Sigmoid colon (tissue), 6 donors: ENCODE measurements at regions not wholly inside any gene's neighbourhood (a gene's known extent, or its start where the extent isn't known, plus 50 kb on each side); places are given as distances from the start of the nearest gene placed in this dataset.

Source experiments
- DNase-seq: peaks from one replicate; pipeline ENCODE4 v3.0.0-alpha.2; 2019
- H3K27ac ChIP-seq, 4 donors: fragments of 200-600 bp; sonication (generic); one replicate each; pipeline ENCODE4 v1.5.1; 2016 to 2019; ENCODE audit warnings: mild to moderate bottlenecking in 1 of 4
- H3K27me3 ChIP-seq, 3 donors: fragments of 200-600 bp; sonication (generic); one replicate each; pipeline ENCODE4 v1.5.1; 2019; ENCODE audit warnings: mild to moderate bottlenecking in 1 of 3
- H3K36me3 ChIP-seq, 4 donors: fragments of 200-600 bp; sonication (generic); one replicate each; pipeline ENCODE4 v1.5.1; 2016 to 2019
- H3K4me1 ChIP-seq, 4 donors: fragments of 200-600 bp; sonication (generic); one replicate each; pipeline ENCODE4 v1.5.1; 2017 to 2019
- H3K4me3 ChIP-seq, 4 donors: fragments of 200-600 bp; sonication (generic); one replicate each; pipeline ENCODE4 v1.5.1; 2017 to 2019; ENCODE audit warnings: mild to moderate bottlenecking in 2 of 4, moderate library complexity in 1 of 4
- H3K9me3 ChIP-seq, 4 donors: fragments of 200-600 bp in 3 of 4; sonication (generic) in 3 of 4; one replicate each; pipeline versions ENCODE4 v1.5.1 to v1.6.1; 2013 to 2019
- EP300 ChIP-seq, 4 donors: sonication (generic); formaldehyde crosslinking; IDR thresholded peaks; one replicate each; pipeline ENCODE4 v1.6.1; 2017; ENCODE audit warnings: antibody characterized with exemption in 4 of 4
- POLR2A ChIP-seq, 2 donors: fragments of 450-650 bp; IDR thresholded peaks; one replicate each; pipeline ENCODE4 v1.6.1; 2016; ENCODE audit warnings: antibody characterized with exemption in 2 of 2, mild to moderate bottlenecking in 2 of 2, moderate library complexity in 2 of 2
- POLR2AphosphoS5 ChIP-seq, 4 donors: sonication (generic); formaldehyde crosslinking; IDR thresholded peaks; one replicate each; pipeline ENCODE4 v1.6.1; 2017; ENCODE audit warnings: antibody characterized with exemption in 4 of 4
- WGBS, 2 donors: extraction: QIAGEN DNeasy Blood & Tissue Kit; methylation state at CpG; one replicate each; pipeline ENCODE4 v1.1.7; 2013; 5-methylcytosine and 5-hydroxymethylcytosine counted together
- intact Hi-C: fragments of 100-400 bp; cut with DNase I; formaldehyde crosslinking; loops from one replicate; pipeline ENCODE4 v1.15.1; 2023
- TF ChIP-seq, protein P1 (sequence below), 4 experiments: fragments of 450-650 bp in 3 of 4; fragments of 200-600 bp in 1 of 4; IDR thresholded peaks; one replicate each; pipeline ENCODE4 v1.5.1; 2016 to 2019; ENCODE audit warnings: antibody characterized with exemption in 4 of 4, mild to moderate bottlenecking in 3 of 4, moderate library complexity in 2 of 4
- donor health status: healthy with polysubstance abuse.
- donor health status: healthy.

DNA sequence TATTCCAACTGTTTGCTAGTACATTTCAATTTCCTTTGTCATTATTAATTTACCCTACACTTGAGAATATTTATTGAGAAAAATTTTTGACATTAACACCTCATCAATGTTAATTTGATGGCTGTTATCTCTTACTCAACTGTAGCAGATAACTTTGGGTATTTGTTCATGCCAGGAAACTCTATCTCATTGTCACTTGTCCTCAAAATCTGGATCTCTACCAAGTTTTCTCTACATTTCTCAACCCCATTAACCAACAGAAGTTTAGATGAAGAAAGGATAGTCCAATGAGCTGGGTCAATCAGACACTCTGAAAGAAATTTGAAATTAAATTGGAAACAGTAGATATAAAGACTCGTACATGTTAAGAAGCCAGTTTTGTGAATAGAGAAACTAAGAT is 395.3 kb downstream of the TUSC1 start:
- 90 to 92% methylated on average over 1 of the region's 1 CpG for WGBS, 2 donors
- intact Hi-C loops, result no loop called here

DNA sequence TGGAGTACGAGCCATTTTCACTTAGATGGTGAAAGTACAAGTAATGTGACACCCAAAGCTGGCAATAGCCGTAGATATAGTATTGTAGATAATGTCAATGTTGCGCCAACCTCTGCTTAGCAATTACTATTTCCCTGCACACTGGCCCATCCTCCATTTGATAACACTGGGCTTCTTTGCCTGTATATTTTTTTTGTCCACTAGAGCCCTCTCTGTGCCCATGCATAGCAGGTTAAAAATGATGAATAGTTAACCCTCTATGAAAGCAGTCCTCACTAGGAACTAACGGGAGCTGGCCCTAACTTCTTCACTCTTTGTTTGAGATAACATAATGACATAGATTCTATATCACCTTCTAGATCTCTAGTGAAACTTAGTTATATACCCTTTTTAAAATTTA is 416.8 kb downstream of the TUSC1 start:
- H3K4me3 ChIP-seq, result no peak overlapping the region
- H3K36me3 ChIP-seq, result no peaks in the 10 kb centered on the region
- intact Hi-C loops, result no loop called here
- no peak overlapping the region for H3K27ac ChIP-seq
- H3K9me3 ChIP-seq, result no peaks in the 10 kb centered on the region
- no peak for TF ChIP-seq EP300 (IDR thresholded peaks at IDR 0.05)
- TF ChIP-seq, protein P1, sequence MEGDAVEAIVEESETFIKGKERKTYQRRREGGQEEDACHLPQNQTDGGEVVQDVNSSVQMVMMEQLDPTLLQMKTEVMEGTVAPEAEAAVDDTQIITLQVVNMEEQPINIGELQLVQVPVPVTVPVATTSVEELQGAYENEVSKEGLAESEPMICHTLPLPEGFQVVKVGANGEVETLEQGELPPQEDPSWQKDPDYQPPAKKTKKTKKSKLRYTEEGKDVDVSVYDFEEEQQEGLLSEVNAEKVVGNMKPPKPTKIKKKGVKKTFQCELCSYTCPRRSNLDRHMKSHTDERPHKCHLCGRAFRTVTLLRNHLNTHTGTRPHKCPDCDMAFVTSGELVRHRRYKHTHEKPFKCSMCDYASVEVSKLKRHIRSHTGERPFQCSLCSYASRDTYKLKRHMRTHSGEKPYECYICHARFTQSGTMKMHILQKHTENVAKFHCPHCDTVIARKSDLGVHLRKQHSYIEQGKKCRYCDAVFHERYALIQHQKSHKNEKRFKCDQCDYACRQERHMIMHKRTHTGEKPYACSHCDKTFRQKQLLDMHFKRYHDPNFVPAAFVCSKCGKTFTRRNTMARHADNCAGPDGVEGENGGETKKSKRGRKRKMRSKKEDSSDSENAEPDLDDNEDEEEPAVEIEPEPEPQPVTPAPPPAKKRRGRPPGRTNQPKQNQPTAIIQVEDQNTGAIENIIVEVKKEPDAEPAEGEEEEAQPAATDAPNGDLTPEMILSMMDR (IDR thresholded peaks at IDR 0.05), result no peak
- TF ChIP-seq POLR2A (IDR thresholded peaks at IDR 0.05), result no peak
- TF ChIP-seq POLR2AphosphoS5 (IDR thresholded peaks at IDR 0.05), result no peak
- H3K4me1 ChIP-seq, result no peaks in the 10 kb centered on the region
- DNase-seq, result no peak
- no peaks in the 10 kb centered on the region for H3K27me3 ChIP-seq
- 88 to 91% methylated on average over 4 of the region's 4 CpGs for WGBS, 2 donors

More for the DNA sequence above, 395.3 kb downstream of the TUSC1 start:
- H3K36me3 ChIP-seq, result no peaks in the 10 kb centered on the region
- H3K4me3 ChIP-seq, result no peak overlapping the region
- no peaks in the 10 kb centered on the region for H3K4me1 ChIP-seq
- DNase-seq, result no peak
- no peaks in the 10 kb centered on the region for H3K27me3 ChIP-seq
- no peak for TF ChIP-seq POLR2AphosphoS5 (IDR thresholded peaks at IDR 0.05)
- TF ChIP-seq EP300 (IDR thresholded peaks at IDR 0.05), result no peak
- TF ChIP-seq POLR2A (IDR thresholded peaks at IDR 0.05), result no peak
- TF ChIP-seq, protein P1 (IDR thresholded peaks at IDR 0.05), result no peak
- no peak overlapping the region for H3K27ac ChIP-seq
- no peaks in the 10 kb centered on the region for H3K9me3 ChIP-seq

DNA sequence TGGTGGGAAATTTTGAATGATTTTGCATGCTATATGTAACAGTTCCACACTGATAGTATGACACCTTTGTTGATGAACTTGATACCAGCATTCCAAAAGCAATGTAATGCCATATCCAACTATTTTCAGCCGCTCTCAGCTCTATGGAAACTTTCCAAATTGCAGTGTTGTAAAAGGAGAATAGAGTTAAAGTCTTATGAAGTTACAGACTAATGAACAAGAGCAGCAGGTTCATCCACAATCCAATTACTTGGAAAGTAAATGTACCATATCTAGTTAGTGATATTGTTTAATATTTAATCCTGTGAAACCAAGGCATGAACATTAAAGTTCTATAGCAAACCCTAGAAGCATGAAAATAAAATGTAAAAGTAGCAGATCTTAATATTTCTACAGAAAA is 418.2 kb downstream of the TUSC1 start:
- Histone ChIP-seq H3K27ac (no peak overlapping the region), H3K4me1 (no peaks in the 10 kb centered on the region), H3K4me3 (no peak overlapping the region), H3K27me3 (no peaks in the 10 kb centered on the region), H3K9me3 (no peaks in the 10 kb centered on the region), H3K36me3 (no peaks in the 10 kb centered on the region)
- TF ChIP-seq, protein P1 (IDR thresholded peaks at IDR 0.05), result no peak
- TF ChIP-seq POLR2A (IDR thresholded peaks at IDR 0.05) (no peak), EP300 (IDR thresholded peaks at IDR 0.05) (no peak), POLR2AphosphoS5 (IDR thresholded peaks at IDR 0.05) (no peak)
- 17 to 66% methylated on average over 1 of the region's 1 CpG for WGBS, 2 donors
- intact Hi-C loops, result no loop called here
- DNase-seq, result no peak

DNA sequence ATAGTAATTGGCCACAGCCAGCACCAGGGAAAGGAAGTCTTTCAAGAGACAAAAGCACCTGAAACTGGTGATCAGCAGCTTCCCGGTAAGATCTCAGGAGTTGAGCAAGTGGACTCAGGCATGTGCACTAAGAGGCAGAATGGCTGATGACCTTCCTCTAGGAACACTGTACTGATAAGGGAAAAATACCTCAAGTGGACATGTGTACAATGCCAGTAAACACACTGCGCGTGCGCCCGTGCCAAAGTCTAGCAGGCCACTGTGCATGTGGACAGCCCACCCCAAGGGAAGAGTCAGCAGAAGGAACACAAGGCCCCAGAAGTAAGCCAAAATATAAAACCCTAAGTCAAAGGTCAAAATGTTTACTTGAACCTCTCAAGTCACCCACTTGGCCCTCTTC is 423.0 kb downstream of the TUSC1 start:
- no peaks in the 10 kb centered on the region for H3K4me1 ChIP-seq
- no peak overlapping the region for H3K4me3 ChIP-seq
- no peaks in the 10 kb centered on the region for H3K9me3 ChIP-seq
- 95 to 96% methylated on average over 5 of the region's 5 CpGs for WGBS, 2 donors
- DNase-seq, result no peak
- H3K36me3 ChIP-seq, result no peaks in the 10 kb centered on the region
- intact Hi-C loops, result no loop called here
- no peak overlapping the region for H3K27ac ChIP-seq
- TF ChIP-seq POLR2A (IDR thresholded peaks at IDR 0.05), result no peak
- no peak for TF ChIP-seq POLR2AphosphoS5 (IDR thresholded peaks at IDR 0.05)
- TF ChIP-seq EP300 (IDR thresholded peaks at IDR 0.05), result no peak
- TF ChIP-seq, protein P1 (IDR thresholded peaks at IDR 0.05), result no peak
- H3K27me3 ChIP-seq, result no peaks in the 10 kb centered on the region

DNA sequence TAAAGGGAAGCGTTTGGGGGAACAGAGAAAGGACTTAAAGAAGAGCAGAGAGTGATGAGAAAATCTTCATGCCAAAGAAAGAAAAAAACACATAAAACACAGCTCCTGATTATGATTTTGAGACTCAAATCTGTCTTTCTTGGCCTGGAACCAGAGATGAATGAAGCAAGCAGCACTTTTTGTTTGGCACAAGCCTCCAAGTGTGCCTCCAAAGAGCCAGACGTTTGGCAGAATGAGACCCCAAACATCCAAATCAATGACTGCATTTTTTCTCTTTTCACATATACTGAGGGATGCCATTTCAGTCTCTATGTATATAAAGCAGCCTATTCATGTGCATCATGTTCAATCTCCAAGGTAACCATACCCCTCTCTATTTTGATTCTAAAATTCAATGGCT is 424.2 kb downstream of the TUSC1 start:
- no peaks in the 10 kb centered on the region for H3K36me3 ChIP-seq
- H3K27me3 ChIP-seq, result no peaks in the 10 kb centered on the region
- H3K9me3 ChIP-seq, result no peaks in the 10 kb centered on the region
- intact Hi-C loops, result no loop called here
- H3K27ac ChIP-seq, result no peak overlapping the region
- no peak for TF ChIP-seq POLR2A (IDR thresholded peaks at IDR 0.05)
- TF ChIP-seq POLR2AphosphoS5 (IDR thresholded peaks at IDR 0.05), result no peak
- no peak for TF ChIP-seq EP300 (IDR thresholded peaks at IDR 0.05)
- TF ChIP-seq, protein P1 (IDR thresholded peaks at IDR 0.05), result no peak
- no peak overlapping the region for H3K4me3 ChIP-seq
- no peak for DNase-seq
- no peaks in the 10 kb centered on the region for H3K4me1 ChIP-seq
- WGBS, 2 donors, result 46 to 60% methylated on average over 2 of the region's 2 CpGs
